Activated B cell treated with CpG ODN at 0.5 μM for 24 hours (primary cell): ENCODE measurements at regions not wholly inside any gene's neighbourhood (a gene's known extent, or its start where the extent isn't known, plus 50 kb on each side); places are given as distances from the start of the nearest gene placed in this dataset.

Experiments
- ATAC-seq: fragments of 200-7000 bp; cut with Tn5 transposase; one replicate; pipeline ENCODE4 v1.10.0; 2021; ENCODE audit warnings: low read depth, mild to moderate bottlenecking, moderate library complexity
- CTCF ChIA-PET: fragments of 350-600 bp; sonication (Branson Sonifier 250); formaldehyde crosslinking; loops from one replicate; lab custom pipeline; 2021; ENCODE audit warnings: antibody characterized with exemption; lab: Charles Lee
- POLR2A ChIA-PET: fragments of 350-600 bp; sonication (Branson Sonifier 250); formaldehyde crosslinking; loops from one replicate; lab custom pipeline; 2021; ENCODE audit warnings: antibody characterized with exemption; lab: Charles Lee
- DNase-seq: peaks from one replicate; pipeline ENCODE4 v3.0.0; 2022
- H3K27ac Mint-ChIP-seq: one replicate; pipeline ENCODE4 v1.8.0; 2020; ENCODE audit warnings: mixed read lengths
- H3K27me3 Mint-ChIP-seq: one replicate; pipeline ENCODE4 v1.8.0; 2021; ENCODE audit warnings: mixed read lengths
- H3K36me3 Mint-ChIP-seq: one replicate; pipeline ENCODE4 v1.8.0; 2021; ENCODE audit warnings: low read depth, mixed read lengths
- H3K4me1 Mint-ChIP-seq: one replicate; pipeline ENCODE4 v1.8.0; 2021; ENCODE audit warnings: mixed read lengths
- H3K4me3 Mint-ChIP-seq: one replicate; pipeline ENCODE4 v1.8.0; 2020; ENCODE audit warnings: mild to moderate bottlenecking, mixed read lengths
- H3K9me3 Mint-ChIP-seq: one replicate; pipeline ENCODE4 v1.8.0; 2020; ENCODE audit warnings: mixed read lengths
- intact Hi-C: fragments of 100-400 bp; cut with micrococcal nuclease; formaldehyde crosslinking; loops from one replicate; pipeline ENCODE4 v1.15.1; 2024
- TF ChIP-seq, protein P1 (sequence below): fragments of 200-600 bp; IDR thresholded peaks from one replicate; pipeline ENCODE4 v1.8.0; 2022; ENCODE audit warnings: antibody characterized with exemption, mild to moderate bottlenecking

GRCh38 chr11:11789735-11790369, 51.9 kb upstream of the USP47 start:
- TF ChIP-seq, protein P1, sequence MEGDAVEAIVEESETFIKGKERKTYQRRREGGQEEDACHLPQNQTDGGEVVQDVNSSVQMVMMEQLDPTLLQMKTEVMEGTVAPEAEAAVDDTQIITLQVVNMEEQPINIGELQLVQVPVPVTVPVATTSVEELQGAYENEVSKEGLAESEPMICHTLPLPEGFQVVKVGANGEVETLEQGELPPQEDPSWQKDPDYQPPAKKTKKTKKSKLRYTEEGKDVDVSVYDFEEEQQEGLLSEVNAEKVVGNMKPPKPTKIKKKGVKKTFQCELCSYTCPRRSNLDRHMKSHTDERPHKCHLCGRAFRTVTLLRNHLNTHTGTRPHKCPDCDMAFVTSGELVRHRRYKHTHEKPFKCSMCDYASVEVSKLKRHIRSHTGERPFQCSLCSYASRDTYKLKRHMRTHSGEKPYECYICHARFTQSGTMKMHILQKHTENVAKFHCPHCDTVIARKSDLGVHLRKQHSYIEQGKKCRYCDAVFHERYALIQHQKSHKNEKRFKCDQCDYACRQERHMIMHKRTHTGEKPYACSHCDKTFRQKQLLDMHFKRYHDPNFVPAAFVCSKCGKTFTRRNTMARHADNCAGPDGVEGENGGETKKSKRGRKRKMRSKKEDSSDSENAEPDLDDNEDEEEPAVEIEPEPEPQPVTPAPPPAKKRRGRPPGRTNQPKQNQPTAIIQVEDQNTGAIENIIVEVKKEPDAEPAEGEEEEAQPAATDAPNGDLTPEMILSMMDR = no peak
- no peak overlapping the region for H3K4me3 Mint-ChIP-seq
- no peaks in the 10 kb centered on the region for H3K4me1 Mint-ChIP-seq
- DNase-seq (no peak), ATAC-seq (no peak)
- no peak overlapping the region for H3K27ac Mint-ChIP-seq
- ChIA-PET POLR2A (no interaction called here), CTCF (no interaction called here)
- no peaks in the 10 kb centered on the region for H3K9me3 Mint-ChIP-seq
- H3K27me3 Mint-ChIP-seq = peaks cover 7% of the 10 kb centered on the region
- H3K36me3 Mint-ChIP-seq = no peaks in the 10 kb centered on the region
- intact Hi-C loops = no loop called here

GRCh38 chr11:11788063-11788710, 53.6 kb upstream of the USP47 start:
- Mint-ChIP-seq H3K27ac (no peak overlapping the region), H3K4me3 (no peak overlapping the region), H3K27me3 (peaks cover 14% of the 10 kb centered on the region), H3K9me3 (no peaks in the 10 kb centered on the region), H3K36me3 (no peaks in the 10 kb centered on the region), H3K4me1 (no peaks in the 10 kb centered on the region)
- TF ChIP-seq, protein P1 = peak; percentile 8
- intact Hi-C loops = no loop called here
- ChIA-PET POLR2A (no interaction called here), CTCF (interaction anchor here (0.9 to 3.2 kb wide), 15 partner anchors 10 to 1018 kb away, joined by 3 to 65 read pairs (median 9); no protein-coding TSS in a partner anchor)
- no peak for DNase-seq
- ATAC-seq = peak; percentile 25

GRCh38 chr11:11787305-11788062, 54.3 kb upstream of the USP47 start:
- no peaks in the 10 kb centered on the region for H3K36me3 Mint-ChIP-seq
- POLR2A ChIA-PET = no interaction called here
- H3K27me3 Mint-ChIP-seq = peaks cover 9% of the 10 kb centered on the region
- H3K4me3 Mint-ChIP-seq = no peak overlapping the region
- TF ChIP-seq, protein P1 = peak; percentile 81
- DNase-seq (peak; percentile 33), ATAC-seq (peak; percentile 85)
- H3K9me3 Mint-ChIP-seq = no peaks in the 10 kb centered on the region
- intact Hi-C loops = loop anchor here (1.0 kb wide), 5 partner anchors 750 to 1017 kb away; no protein-coding TSS in a partner anchor
- H3K4me1 Mint-ChIP-seq = no peaks in the 10 kb centered on the region
- H3K27ac Mint-ChIP-seq = no peak overlapping the region
- CTCF ChIA-PET = interaction anchor here (0.6 to 3.2 kb wide), 16 partner anchors 9 to 1017 kb away, joined by 3 to 65 read pairs (median 7); no protein-coding TSS in a partner anchor

DNA sequence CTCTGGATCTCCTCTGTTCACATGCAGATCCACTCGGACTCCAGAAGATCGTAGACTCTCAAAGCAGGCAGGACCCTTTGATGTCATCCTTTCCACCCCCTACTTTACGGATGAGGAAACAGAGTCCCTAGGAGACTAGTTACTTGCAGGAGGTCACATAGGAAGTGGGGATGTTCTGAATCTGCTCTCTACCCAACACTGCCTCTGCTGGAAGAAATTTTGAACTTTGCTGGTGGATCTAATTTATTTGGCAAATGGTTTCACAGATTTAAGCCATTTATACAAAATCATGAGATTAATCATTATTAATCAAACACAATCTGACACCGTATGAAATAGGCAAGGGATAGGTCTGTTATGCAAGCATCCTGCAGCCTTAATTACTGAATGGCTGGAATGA, 55.0 kb upstream of the USP47 start:
- Mint-ChIP-seq H3K9me3 (no peaks in the 10 kb centered on the region), H3K36me3 (no peaks in the 10 kb centered on the region), H3K4me1 (no peaks in the 10 kb centered on the region), H3K27me3 (peaks cover 9% of the 10 kb centered on the region), H3K27ac (no peak overlapping the region), H3K4me3 (no peak overlapping the region)
- TF ChIP-seq, protein P1 = no peak
- no peak for ATAC-seq
- CTCF ChIA-PET = interaction anchor here (0.8 to 3.2 kb wide), 8 partner anchors 10 to 1016 kb away, joined by 3 to 65 read pairs (median 14); no protein-coding TSS in a partner anchor
- POLR2A ChIA-PET = no interaction called here
- DNase-seq = no peak
- intact Hi-C loops = loop anchor here (1.0 kb wide), 5 partner anchors 749 to 1016 kb away; no protein-coding TSS in a partner anchor
